ENCODE measurements at regions not wholly inside any gene's neighbourhood (a gene's known extent, or its start where the extent isn't known, plus 50 kb on each side); places are given as distances from the start of the nearest gene placed in this dataset.

DNA sequence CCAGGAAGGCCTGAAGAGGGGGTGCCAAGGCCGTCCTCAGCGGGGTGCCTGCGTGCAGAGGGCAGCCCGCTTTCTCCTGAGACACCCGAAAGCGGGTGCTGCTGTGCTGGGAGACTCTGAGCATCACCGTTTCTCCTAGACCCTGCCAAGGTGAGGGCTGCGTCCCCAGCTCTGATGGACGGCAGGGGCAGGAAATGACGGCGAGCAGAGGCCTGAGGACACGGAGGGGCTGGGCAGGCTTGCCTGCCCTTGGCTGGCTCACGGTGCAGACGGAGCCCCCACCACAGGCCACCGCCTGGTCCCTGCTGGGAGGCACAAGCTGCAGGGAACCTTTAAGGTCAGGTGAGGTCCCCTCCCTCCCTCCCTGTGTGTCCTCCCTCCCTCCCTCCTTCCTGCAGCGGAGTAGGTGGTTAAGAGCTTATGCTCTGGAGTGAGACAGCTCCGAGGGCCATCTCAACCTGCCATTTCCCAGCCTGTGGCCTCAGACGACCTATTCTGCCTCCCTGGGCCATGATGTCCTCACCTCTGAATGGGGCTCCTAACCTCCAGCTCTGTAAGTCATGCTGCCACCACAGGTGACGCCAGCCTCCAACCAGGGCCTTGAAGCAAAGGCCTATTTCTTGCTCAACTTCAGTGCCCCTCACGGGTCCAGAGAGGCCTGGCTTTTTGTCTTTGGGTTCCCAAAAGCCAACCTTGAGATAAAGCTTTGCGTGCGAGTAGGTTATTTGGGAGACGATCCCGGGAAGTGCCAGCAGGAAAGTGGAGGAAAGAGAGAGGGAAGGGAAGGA, 54.2 kb upstream of the GRPEL1 start:
- H3K27ac Mint-ChIP-seq, result peak overlapping the region; percentile 78
- H3K36me3 Mint-ChIP-seq (ENCODE audit: low read depth), result no peaks in the 10 kb centered on the region
- H3K9me3 Mint-ChIP-seq, result peaks cover 4% of the 10 kb centered on the region
- H3K4me3 Mint-ChIP-seq, result no peak overlapping the region
- H3K4me1 Mint-ChIP-seq, result peaks cover 84% of the 10 kb centered on the region
- DNase-seq, result peak; percentile 26
- H3K27me3 Mint-ChIP-seq (ENCODE audit: low read depth, poor library complexity), result peaks cover 22% of the 10 kb centered on the region
- TF ChIP-seq, protein P1, sequence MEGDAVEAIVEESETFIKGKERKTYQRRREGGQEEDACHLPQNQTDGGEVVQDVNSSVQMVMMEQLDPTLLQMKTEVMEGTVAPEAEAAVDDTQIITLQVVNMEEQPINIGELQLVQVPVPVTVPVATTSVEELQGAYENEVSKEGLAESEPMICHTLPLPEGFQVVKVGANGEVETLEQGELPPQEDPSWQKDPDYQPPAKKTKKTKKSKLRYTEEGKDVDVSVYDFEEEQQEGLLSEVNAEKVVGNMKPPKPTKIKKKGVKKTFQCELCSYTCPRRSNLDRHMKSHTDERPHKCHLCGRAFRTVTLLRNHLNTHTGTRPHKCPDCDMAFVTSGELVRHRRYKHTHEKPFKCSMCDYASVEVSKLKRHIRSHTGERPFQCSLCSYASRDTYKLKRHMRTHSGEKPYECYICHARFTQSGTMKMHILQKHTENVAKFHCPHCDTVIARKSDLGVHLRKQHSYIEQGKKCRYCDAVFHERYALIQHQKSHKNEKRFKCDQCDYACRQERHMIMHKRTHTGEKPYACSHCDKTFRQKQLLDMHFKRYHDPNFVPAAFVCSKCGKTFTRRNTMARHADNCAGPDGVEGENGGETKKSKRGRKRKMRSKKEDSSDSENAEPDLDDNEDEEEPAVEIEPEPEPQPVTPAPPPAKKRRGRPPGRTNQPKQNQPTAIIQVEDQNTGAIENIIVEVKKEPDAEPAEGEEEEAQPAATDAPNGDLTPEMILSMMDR (IDR thresholded peaks at IDR 0.05), result no peak

DNA sequence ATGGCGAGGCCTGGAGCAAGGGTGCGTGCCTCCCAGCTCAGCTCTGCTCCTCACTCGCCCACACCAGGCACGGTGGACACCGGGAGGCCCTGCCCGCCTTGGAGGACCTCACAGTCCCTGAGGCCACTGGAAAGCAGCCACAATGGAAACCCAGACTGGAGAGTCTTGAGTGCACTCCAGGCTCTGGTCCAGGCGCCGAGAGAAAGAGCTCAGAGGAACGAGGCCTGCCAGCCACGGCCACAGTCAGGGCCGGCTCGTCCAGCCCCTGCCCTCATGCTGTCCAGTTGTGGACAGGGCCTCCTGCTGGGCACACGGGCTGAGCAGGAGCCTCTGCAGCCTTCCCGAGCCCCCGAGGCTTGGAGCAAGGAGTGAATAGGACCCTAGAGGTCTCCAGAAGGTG, 53.3 kb upstream of the GRPEL1 start:
- peak overlapping the region; percentile 17 for H3K4me3 Mint-ChIP-seq
- TF ChIP-seq, protein P1 (IDR thresholded peaks at IDR 0.05), result no peak
- no peak for DNase-seq
- no peaks in the 10 kb centered on the region for H3K36me3 Mint-ChIP-seq (ENCODE audit: low read depth)
- H3K9me3 Mint-ChIP-seq, result peaks cover 4% of the 10 kb centered on the region
- peaks cover 26% of the 10 kb centered on the region for H3K27me3 Mint-ChIP-seq (ENCODE audit: low read depth, poor library complexity)
- H3K4me1 Mint-ChIP-seq, result peaks cover 75% of the 10 kb centered on the region
- H3K27ac Mint-ChIP-seq, result peak overlapping the region; percentile 40

DNA sequence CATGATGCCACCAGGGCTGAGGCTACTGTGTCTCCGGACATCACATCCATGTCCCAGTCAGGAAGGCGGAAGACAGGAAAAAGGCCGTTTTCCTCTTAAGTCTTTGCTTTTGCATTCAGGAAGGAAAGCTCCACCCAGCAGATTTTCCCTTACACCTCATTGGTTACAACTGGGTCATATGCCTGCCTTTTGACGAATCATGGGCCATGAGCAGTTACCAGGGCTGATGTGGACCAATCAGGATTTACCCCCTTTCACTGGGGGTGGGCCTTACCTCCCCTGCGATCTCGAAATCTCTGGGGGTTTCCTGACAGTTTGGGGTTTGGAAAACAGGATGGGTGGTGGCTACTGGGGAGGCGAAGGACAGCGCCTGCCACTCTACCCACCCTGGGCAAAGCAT, 52.5 kb upstream of the GRPEL1 start:
- H3K27ac Mint-ChIP-seq, result no peak overlapping the region
- H3K4me1 Mint-ChIP-seq, result peaks cover 68% of the 10 kb centered on the region
- peaks cover 4% of the 10 kb centered on the region for H3K9me3 Mint-ChIP-seq
- TF ChIP-seq, protein P1 (IDR thresholded peaks at IDR 0.05), result no peak
- H3K4me3 Mint-ChIP-seq, result no peak overlapping the region
- H3K36me3 Mint-ChIP-seq (ENCODE audit: low read depth), result no peaks in the 10 kb centered on the region
- peaks cover 31% of the 10 kb centered on the region for H3K27me3 Mint-ChIP-seq (ENCODE audit: low read depth, poor library complexity)
- no peak for DNase-seq

DNA sequence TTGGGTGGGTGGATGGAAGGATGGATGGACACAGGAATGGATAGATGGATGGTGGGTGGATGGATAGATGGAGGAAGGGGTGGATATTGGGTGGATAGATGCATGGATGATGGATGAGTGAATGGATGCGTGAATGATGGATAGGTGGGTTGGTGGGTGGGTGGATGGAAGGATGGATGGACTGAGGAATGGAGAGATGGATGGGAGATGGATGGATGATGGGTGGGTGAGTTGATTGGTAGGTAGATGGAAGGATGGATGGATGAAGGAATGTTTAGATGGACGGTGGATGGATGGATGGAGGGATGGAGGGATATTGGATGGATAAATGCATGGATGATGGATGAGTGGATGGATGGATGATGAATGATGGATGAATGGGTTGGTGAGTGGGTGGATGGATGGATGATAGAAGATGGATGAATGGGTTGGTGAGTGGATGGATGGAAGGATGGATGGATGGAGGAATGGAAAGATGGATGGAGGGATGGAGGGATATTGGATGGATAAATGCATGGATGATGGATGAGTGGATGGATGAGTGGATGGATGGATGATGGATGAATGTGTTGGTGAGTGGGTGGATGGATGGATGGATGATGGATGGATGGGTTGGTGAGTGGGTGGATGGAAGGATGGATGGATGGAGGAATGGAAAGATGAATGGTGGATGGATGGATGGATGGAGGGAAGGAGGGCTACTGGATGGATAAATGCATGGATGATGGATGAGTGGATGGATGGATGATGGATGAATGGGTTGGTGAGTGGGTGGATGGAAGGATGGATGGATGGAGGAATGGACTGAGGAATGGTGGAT, 50.4 kb upstream of the GRPEL1 start:
- Mint-ChIP-seq H3K27me3 (ENCODE audit: low read depth, poor library complexity) (peaks cover 31% of the 10 kb centered on the region), H3K9me3 (peaks cover 7% of the 10 kb centered on the region), H3K4me3 (no peak overlapping the region), H3K36me3 (ENCODE audit: low read depth) (no peaks in the 10 kb centered on the region), H3K4me1 (peaks cover 47% of the 10 kb centered on the region), H3K27ac (no peak overlapping the region)
- DNase-seq, result no peak
- TF ChIP-seq, protein P1 (IDR thresholded peaks at IDR 0.05), result no peak

All from nephron progenitor cell (in vitro differentiated cells).